Immature natural killer cell (primary cell): ENCODE measurements at regions not wholly inside any gene's neighbourhood (a gene's known extent, or its start where the extent isn't known, plus 50 kb on each side); places are given as distances from the start of the nearest gene placed in this dataset.
"Not testable (repeated sequence)": the region's sequence is repeated elsewhere in the genome, so short reads cannot be mapped to it uniquely, and the experiment has no call there.

Experiments used
- DNase-seq, 3 donors: peaks; one replicate each; pipeline ENCODE4 v3.0.0; 2022; ENCODE audit warnings: mixed read lengths in 1 of 3
- H3K27ac Mint-ChIP-seq, 6 donors: one replicate each; pipeline ENCODE4 v1.8.0; 2020; ENCODE audit warnings: mixed read lengths in 6 of 6, mild to moderate bottlenecking in 5 of 6, inconsistent platforms in 4 of 6, moderate library complexity in 3 of 6
- H3K27me3 Mint-ChIP-seq, 3 donors: one replicate each; pipeline ENCODE4 v1.8.0; 2020 to 2021; ENCODE audit warnings: low read depth in 3 of 3, mild to moderate bottlenecking in 3 of 3, mixed read lengths in 3 of 3, moderate library complexity in 3 of 3, inconsistent platforms in 1 of 3
- H3K36me3 Mint-ChIP-seq, 3 donors: one replicate each; pipeline ENCODE4 v1.8.0; 2020; ENCODE audit warnings: mixed read lengths in 3 of 3, inconsistent platforms in 2 of 3, mild to moderate bottlenecking in 2 of 3
- H3K4me1 Mint-ChIP-seq, 2 donors: one replicate each; pipeline ENCODE4 v1.8.0; 2020; ENCODE audit warnings: inconsistent platforms in 2 of 2, mild to moderate bottlenecking in 2 of 2, mixed read lengths in 2 of 2, moderate library complexity in 1 of 2
- H3K4me3 Mint-ChIP-seq, 5 donors: one replicate each; pipeline ENCODE4 v1.8.0; 2020; ENCODE audit warnings: mild to moderate bottlenecking in 5 of 5, mixed read lengths in 5 of 5, inconsistent platforms in 3 of 5, moderate library complexity in 3 of 5
- H3K9me3 Mint-ChIP-seq, 6 donors: one replicate each; pipeline ENCODE4 v1.8.0; 2020; ENCODE audit warnings: mild to moderate bottlenecking in 6 of 6, mixed read lengths in 6 of 6, inconsistent platforms in 4 of 6, moderate library complexity in 3 of 6

DNA sequence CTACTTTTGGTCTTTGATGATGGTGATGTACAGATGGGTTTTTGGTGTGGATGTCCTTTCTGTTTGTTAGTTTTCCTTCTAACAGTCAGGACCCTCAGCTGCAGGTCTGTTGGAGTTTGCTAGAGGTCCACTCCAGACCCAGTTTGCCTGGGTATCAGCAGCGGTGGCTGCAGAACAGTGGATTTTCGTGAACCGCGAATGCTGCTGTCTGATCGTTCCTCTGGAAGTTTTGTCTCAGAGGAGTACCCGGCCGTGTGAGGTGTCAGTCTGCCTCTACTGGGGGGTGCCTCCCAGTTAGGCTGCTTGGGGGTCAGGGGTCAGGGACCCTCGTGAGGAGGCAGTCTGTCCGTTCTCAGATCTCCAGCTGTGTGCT is 56.6 kb upstream of the TNFAIP8 start:
- not testable (repeated sequence) for DNase-seq, H3K9me3 Mint-ChIP-seq, H3K27me3 Mint-ChIP-seq, H3K36me3 Mint-ChIP-seq
- Mint-ChIP-seq H3K4me1 (peaks cover 75 to 82% of the 10 kb centered on the region in 2 donors), H3K4me3 (peak overlapping the region; percentile 50 to 86 (median 74)), H3K27ac (peak overlapping the region; percentile 64 to 88 (median 80))

- H3K36me3 Mint-ChIP-seq, H3K27me3 Mint-ChIP-seq, H3K9me3 Mint-ChIP-seq: not testable (repeated sequence)
- Mint-ChIP-seq H3K4me1 (peaks cover 76 to 82% of the 10 kb centered on the region in 2 donors), H3K4me3 (peak overlapping the region; percentile 50 to 86 (median 74)), H3K27ac (peak overlapping the region; percentile 64 to 88 (median 80))
- DNase-seq = peak in 2 of 3 donors; percentile 34 to 66
Measured at GRCh38 chr5:119299615-119300310, 56.1 kb upstream of the TNFAIP8 start.

DNA sequence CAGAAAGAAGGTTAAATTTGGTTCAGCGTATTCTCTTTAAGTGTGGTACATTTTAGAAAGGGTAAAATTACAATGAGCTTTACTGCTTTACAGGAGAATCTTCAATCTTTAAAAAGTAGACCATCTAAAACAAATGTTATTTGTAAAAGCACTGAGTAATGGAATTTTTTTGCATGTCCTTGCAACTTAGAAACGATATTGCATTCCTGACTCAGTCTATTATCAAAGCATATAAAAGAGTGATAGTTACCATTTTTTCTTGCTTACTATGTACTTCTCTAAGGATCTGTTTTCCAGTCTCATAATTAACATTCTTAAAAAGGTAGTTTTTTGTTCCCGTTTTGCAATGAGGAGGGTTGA is 55.5 kb upstream of the TNFAIP8 start:
- Mint-ChIP-seq H3K27ac (peak overlapping the region; percentile 64 to 88 (median 80)), H3K9me3 (peaks cover 0 to 2% (median 0%) of the 10 kb centered on the region in 6 donors), H3K36me3 (no peaks in the 10 kb centered on the region), H3K4me3 (peak overlapping the region; percentile 50 to 86 (median 74)), H3K27me3 (peaks cover 2 to 4% (median 2%) of the 10 kb centered on the region in 3 donors), H3K4me1 (peaks cover 79 to 85% of the 10 kb centered on the region in 2 donors)
- DNase-seq = no peak

GRCh38 chr5:119301210-119301609 is 54.6 kb upstream of the TNFAIP8 start:
- H3K9me3 Mint-ChIP-seq = peaks cover 0 to 2% (median 0%) of the 10 kb centered on the region in 6 donors
- H3K27me3 Mint-ChIP-seq = peaks cover 2 to 4% (median 2%) of the 10 kb centered on the region in 3 donors
- H3K27ac Mint-ChIP-seq = peak overlapping the region; percentile 64 to 88 (median 80)
- H3K4me3 Mint-ChIP-seq = peak overlapping the region in 3 of 5 donors; percentile 5 to 29 (median 16)
- no peak for DNase-seq
- H3K36me3 Mint-ChIP-seq = no peaks in the 10 kb centered on the region
- H3K4me1 Mint-ChIP-seq = peaks cover 88 to 94% of the 10 kb centered on the region in 2 donors

DNA sequence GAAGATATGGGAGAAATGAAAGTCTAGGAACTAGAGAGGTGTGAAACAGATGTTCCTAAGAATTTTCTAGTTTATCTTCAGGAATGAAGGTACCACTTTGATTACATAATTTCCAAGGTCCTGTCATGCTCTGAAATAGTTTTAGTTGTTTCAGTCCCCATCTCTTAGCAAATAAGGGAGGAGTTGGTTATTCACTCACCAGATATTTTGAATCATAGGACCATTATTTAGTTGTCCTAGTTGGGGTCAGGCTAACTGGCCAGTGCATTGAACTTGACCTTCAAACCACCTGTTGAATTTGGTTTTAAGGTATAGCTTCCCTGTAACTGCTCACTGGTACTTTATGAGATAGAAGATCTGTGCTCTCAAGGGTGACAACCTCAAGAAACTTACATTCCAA is 53.9 kb upstream of the TNFAIP8 start:
- peak overlapping the region in 2 of 5 donors; percentile 12 to 43 for H3K4me3 Mint-ChIP-seq
- no peak for DNase-seq
- no peaks in the 10 kb centered on the region for H3K36me3 Mint-ChIP-seq
- H3K4me1 Mint-ChIP-seq = peaks cover 92 to 98% of the 10 kb centered on the region in 2 donors
- peak overlapping the region; percentile 71 to 88 (median 80) for H3K27ac Mint-ChIP-seq
- peaks cover 2 to 4% (median 2%) of the 10 kb centered on the region in 3 donors for H3K27me3 Mint-ChIP-seq
- H3K9me3 Mint-ChIP-seq = peaks cover 0 to 2% (median 0%) of the 10 kb centered on the region in 6 donors

DNA sequence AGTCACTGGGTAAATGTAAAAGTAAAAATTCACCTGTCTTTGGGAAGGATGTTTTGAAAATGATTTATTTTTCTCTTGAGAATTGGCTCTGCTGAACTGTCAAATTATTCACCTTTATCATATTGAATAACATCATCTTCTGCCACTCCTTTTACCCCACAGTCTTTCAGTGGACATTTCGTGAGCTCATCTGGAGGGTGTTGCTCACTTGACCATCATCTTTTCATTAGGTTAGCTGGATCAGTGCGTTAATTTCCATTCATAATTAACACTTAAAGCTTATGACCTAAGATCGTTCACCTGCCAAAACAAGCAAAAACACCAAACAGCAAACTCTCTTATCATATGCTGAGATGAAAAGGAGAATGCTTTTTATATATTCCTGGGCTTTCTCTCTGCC is 53.4 kb upstream of the TNFAIP8 start:
- H3K4me1 Mint-ChIP-seq = peaks cover 92 to 98% of the 10 kb centered on the region in 2 donors
- no peaks in the 10 kb centered on the region for H3K36me3 Mint-ChIP-seq
- peak overlapping the region; percentile 71 to 88 (median 80) for H3K27ac Mint-ChIP-seq
- H3K9me3 Mint-ChIP-seq = peaks cover 0 to 2% (median 0%) of the 10 kb centered on the region in 6 donors
- peak overlapping the region in 2 of 5 donors; percentile 12 to 43 for H3K4me3 Mint-ChIP-seq
- peaks cover 2 to 4% (median 4%) of the 10 kb centered on the region in 3 donors for H3K27me3 Mint-ChIP-seq
- no peak for DNase-seq

- Mint-ChIP-seq H3K27me3 (peaks cover 3 to 6% (median 4%) of the 10 kb centered on the region in 3 donors), H3K36me3 (no peaks in the 10 kb centered on the region), H3K9me3 (no peaks in the 10 kb centered on the region), H3K4me3 (peak overlapping the region in 4 of 5 donors; percentile 35 to 47 (median 38)), H3K27ac (peak overlapping the region; percentile 71 to 88 (median 80)), H3K4me1 (peaks cover 93 to 99% of the 10 kb centered on the region in 2 donors)
- DNase-seq = no peak
Measured at GRCh38 chr5:119302916-119303897, 52.6 kb upstream of the TNFAIP8 start.

- no peaks in the 10 kb centered on the region for H3K36me3 Mint-ChIP-seq
- H3K9me3 Mint-ChIP-seq = no peaks in the 10 kb centered on the region
- H3K4me1 Mint-ChIP-seq = peaks cover 95 to 100% of the 10 kb centered on the region in 2 donors
- DNase-seq = no peak
- H3K4me3 Mint-ChIP-seq = peak overlapping the region in 4 of 5 donors; percentile 2 to 33 (median 18)
- H3K27ac Mint-ChIP-seq = peak overlapping the region; percentile 59 to 88 (median 78)
- H3K27me3 Mint-ChIP-seq = peaks cover 9 to 16% (median 9%) of the 10 kb centered on the region in 3 donors
Measured at GRCh38 chr5:119304439-119305211, 51.2 kb upstream of the TNFAIP8 start.
